CD4-positive, alpha-beta T cell treated with Interferon alpha-2 for 1 hour (primary cell): ENCODE measurements at regions not wholly inside any gene's neighbourhood (a gene's known extent, or its start where the extent isn't known, plus 50 kb on each side); places are given as distances from the start of the nearest gene placed in this dataset.
"Not testable (repeated sequence)": the region's sequence is repeated elsewhere in the genome, so short reads cannot be mapped to it uniquely, and the experiment has no call there.

Experiments used
- DNase-seq, 2 donors: peaks; one replicate each; pipeline ENCODE4 v3.0.0-alpha.2; 2020 to 2022

DNA sequence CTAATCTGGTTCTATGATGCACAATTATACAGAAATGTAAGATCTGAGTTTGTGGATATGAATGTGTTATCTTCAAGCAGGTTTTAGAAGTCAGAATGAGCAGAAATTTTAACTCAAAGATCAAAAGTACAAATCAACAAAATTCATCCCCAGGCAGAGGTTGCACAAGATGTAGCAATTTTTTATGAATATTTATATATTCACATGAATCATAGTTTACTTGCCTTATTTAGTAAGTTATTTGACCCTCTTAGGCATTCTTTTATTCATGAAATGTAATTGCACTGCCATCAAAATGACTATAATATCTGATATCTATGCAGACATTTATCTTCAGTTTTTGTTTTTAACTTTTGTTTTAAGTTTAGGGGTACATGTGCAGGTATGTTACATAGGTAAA lies 103.1 kb upstream of the DAZL start:
- DNase-seq: no peak

DNA sequence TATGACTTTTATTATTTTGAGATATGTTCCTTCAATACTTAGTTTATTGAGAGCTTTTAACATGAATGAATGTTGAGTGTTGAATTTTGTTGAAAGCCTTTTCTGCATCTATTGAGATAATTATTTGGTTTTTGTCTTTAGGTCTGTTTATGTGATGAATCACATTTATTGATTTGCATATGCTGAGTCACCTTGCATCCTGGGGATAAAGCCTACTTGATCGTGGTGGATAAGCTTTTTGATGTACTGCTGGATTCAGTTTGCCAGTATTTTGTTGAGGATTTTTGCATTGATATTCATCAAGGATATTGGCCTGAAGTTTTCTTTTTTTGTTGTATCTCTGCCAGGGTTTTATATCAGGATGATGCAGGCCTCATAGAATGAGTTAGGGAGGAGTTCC lies 106.5 kb upstream of the DAZL start:
- DNase-seq: not testable (repeated sequence)

DNA sequence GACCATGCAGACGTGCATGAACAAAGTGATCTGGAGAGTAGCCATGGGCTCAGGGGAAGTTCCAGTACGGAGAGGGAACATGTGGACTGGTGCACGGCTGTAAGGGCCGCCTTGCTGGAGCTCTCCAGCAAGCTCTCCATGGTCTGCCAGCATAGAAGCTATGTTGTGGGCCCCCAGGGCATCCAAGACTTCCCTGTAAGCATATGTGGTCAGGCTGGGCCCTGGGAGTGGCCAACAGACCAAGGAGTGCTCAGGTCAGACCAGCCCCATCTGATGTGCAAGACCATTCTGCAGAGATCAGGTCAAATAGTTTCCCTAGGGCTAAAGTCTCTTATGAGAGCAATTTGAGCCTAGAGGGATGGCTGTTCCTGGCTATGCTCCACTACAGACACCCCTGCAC lies 110.1 kb upstream of the DAZL start:
- no peak for DNase-seq

DNA sequence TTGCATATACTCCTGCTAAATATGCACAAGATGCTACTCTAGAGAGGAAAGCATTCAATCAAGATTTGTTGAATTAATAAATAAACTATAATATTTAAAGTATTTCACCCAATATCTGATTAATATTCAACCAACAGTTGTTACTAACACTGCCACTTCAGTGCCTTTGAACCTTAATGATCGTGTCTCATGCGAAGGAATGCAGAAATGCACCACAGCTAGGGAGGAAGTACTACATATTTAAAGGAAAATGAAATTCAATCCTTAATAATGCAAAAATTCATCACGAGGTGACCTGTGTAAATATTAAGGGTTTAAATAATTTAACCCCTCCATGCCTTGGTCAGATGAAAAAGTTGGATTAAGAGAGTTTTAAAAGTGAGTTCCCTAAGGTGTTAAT lies 114.2 kb upstream of the DAZL start:
- DNase-seq: no peak

DNA sequence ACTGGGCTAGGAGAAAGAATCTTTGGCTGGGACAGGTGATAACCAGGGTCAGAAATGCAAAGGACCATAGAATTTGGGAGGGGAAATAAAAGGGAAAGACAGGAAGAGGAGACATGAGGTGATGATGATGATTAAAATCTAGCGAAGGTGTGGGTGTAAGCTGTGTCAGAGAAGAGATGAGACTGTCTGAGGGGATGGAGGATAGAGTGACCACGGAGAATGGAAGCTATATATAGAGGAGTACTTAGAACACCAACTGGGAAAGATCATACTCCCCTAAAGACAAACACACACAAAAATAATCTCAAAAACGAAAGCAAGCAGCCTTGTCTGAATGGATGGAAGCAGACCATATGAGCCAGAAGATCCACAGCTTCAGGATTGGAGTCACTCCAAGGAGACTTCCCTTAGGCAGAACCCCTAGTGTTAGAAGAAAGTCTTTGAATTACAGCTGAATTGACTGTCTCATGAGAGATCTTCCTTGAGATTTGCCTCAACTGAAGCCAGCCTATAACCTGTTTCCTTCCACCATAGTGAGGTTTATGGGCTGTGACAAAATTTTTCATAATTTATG lies 115.2 kb upstream of the DAZL start:
- DNase-seq: no peak

DNA sequence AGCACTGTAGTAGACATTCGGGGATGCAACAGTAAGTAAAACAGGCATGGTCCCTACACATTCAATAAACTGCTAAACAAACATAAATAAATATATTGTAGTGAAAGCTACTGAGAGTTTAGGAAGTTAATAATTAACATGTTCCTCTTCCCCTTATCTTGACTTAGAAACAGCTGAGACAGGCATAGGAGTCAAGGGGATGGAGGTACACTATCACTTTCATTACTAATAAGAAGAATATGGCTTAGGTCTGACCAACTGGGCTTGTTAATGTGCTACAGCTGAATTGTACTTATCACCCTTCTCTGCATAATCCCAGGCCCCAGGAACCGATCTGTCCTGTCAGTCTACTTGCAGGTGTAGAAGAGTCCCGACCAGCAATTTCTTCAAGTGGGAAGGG lies 116.3 kb upstream of the DAZL start:
- DNase-seq: no peak

DNA sequence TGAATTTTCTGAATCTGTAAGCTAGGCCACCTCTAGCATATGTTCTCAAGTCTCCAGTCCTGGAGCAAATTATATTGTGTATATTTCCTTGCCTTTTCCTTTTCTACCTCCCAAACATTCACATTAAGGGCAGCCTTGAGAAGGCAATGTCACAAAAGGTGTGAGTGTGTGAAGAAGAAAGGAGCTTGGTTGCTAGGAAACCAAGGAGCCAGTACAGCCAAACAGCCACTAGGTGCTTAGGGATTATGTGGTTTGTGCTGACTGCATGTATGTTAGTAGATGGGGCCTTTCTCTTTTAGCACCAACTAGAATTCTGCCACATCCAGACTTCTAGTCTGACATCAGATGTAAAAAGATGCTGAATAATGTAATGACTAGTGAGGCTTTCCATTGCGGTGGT lies 118.8 kb upstream of the DAZL start:
- DNase-seq: no peak

DNA sequence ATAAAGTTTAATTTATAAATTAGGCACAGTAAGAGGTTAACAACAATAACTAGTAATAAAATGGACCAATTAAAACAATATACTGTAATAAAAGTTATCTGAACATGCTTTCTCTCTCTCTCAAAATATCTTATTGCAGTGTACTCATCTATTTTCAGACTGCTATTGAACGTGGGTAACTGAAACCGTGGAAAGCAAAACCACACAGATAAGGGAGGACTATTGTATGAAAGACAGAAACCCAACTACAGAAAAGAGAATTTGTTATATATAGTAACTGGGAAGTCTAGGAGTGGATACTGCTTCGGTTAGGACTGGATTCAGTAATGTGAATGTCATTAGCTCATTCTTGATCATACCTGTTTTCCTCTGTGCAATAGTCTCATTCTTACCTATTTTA lies 119.3 kb upstream of the DAZL start:
- DNase-seq: no peak

DNA sequence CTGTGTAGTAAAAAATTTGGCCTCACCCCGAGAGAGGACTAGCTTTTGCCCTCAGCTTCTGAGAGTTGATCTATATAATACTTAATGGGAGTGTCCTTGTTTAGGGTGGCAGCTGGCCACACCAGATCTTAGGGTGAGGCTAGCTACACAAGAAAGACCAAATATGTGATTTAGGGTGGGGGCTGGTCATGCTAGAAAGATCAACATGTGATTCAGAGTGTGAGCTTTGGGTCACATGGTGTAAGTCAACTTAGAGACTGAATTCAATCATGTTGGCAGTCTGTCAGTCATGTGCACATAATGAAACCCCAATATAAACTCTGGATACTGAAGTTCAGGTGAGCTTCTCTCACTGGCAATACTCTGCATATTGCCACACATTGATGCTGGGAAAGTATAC lies 120.7 kb upstream of the DAZL start:
- DNase-seq: no peak

DNA sequence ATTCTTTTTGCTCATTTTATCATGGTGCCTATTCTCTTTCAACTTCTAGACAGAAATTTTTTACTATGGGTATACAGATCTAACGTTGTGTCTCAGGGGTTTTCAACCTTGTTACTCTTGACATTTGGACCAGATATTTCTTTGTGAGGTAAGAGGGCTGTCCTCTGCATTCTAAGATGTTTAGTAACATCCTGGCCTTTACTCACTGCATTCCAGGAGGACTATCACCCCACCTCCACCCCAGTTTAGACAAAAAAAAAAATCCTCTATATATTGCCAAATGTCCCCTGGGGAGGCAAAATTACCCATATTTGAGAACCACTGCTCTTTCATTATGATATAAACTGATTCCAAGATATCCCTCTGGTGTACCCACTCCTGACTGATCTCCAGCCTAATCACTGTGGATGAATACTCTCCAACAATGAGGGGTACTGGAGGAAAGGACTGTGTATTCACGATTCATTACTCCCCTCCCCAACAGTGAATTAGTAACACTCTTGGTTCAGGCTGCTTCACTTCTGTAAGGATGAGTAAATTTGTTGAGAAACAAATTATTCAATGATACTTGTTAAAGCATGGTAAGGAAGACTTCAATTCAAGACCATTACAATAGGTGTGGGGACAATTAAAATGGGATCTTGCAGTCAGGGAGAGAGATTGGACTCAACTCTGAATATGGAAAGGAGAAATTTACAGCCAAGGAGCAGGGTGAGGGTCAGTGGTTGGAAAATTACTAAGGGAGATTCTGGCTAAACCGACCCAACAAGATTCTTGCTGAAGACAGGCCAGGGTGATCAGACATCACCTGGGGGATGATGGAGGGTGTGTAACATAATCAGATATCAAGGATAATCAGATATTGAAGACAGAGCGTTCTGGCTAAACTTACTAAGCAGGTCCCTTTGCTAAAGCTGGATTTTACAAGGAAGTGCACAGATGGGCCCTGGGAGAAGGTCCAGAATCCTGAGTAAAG lies 123.8 kb upstream of the DAZL start:
- DNase-seq: no peak

DNA sequence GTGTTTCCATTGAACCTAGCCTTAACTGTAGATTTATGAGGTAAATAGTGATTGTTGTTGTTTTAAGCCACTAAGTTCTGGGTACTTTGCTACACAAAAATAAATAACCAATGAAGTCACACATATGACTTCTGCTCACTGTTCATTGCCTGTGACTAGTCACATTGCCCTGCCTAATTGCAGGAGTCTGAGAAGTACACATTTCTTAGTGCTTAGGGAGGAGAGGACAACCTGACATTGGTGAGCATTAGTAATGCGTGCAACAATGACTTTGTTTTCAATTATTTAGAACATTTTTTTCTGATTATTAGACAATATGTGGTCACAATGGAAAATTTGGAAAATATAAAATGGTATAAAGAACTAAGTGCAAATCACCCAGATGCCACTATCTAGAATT lies 133.2 kb upstream of the DAZL start:
- DNase-seq: no peak

DNA sequence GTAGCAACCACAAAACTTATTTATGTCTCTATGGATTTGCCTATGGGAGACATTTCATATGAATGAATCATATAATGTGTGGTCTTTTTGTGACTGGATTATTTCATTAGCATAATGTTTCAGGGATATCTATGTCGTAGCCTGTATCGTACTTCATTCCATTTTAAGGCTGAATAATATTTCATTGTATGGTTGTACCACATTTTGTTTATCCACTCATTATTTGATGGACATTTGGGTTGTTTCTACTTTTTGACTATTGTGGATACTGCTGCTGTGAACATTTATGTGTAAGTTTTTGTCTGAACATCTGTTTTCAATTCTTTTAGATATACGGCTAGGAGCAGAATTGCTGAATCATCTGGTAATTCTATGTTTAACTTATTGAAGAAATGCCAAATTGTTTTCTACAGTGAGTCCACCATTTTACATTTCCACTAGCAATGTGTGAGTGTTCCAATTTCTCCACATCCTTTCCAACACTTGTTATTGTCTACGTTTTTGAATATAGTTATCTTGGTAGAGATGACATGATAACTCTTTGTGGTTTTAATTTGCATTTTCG lies 134.4 kb upstream of the DAZL start:
- DNase-seq: no peak

DNA sequence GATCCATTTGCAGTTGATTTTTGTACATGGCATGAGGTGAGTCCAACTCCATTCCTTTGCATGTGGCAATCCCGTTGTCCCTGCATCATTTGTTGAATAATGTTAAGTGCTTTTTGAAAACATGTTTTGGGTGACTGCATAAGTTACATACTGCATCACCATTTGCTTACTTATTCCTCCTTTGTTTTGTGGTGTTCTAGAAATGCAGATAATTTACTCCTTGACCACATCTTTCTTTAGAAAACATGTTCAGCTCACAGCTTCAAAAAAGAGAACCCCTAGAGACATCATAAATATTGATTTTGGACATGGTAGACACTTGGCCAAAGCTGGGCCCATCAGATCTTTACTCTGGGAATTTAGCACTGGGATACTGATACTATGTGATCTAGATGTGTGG lies 135.3 kb upstream of the DAZL start:
- DNase-seq: no peak

DNA sequence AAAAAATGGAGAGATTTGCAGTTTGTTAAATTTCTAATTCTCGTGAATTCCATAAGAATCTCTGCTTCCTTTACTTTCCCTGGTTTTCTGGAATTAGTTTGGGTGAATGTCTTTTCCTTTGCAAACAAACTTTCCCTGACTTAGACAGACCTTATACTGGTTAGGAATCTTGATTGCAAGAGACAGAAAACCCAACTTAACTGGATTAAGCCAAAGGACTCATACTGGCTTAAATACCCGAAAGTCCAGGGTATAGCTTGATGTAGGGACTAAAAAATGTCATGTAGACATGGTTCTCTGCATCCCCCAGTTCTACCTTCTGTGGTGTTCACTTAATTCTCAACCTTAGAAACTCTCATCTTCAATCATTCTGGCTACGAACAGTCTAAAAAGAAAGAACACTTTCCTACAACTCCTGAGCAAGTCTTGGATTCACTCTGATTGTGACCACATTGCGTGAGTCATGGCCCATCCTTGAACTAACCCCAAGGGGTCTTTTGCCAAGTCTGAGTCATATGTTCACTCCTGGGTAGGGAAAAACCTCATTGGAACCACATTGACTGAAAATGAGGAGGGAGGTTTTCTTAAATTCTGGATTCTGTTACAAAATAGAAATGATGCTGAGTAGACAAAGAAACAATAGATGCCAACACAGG lies 136.0 kb upstream of the DAZL start:
- DNase-seq: no peak

DNA sequence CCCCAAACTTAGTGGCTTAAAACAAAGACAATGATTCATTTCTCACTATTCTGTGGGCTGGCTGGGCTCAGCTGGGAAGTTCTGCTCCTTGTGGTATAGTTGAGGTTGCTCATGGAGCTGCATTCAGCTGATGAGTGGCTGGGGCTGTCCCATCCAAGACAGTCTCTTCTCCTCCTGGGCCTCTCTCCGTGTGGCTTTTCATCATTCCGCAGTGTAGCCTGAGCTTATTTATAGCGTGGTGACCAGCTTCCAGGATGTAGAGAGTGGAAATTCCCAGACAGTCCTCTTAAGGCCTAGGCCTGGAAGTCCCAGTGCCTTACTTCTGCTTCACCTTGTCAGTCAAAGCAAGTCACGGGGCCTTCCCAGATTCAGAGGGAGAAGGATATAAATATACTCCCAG lies 136.7 kb upstream of the DAZL start:
- no peak for DNase-seq

DNA sequence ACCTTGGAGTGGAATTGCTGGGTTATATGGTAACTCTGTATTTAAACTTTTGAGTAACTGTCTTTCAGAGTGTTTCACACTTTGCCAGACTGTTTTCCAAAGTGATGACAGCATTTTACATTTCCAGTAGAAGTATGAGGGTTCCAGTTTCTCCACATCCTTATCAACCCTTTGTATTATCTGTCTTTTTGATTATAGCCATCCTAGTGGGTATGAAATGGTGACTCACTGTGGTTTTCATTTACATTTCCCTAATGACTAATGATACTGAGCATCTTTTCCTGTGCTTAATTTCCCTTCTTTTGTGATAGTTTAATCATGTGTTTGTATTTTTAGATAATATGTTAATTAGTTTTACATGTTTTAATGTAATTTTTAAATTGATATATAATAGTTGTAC lies 138.1 kb upstream of the DAZL start:
- DNase-seq: no peak

DNA sequence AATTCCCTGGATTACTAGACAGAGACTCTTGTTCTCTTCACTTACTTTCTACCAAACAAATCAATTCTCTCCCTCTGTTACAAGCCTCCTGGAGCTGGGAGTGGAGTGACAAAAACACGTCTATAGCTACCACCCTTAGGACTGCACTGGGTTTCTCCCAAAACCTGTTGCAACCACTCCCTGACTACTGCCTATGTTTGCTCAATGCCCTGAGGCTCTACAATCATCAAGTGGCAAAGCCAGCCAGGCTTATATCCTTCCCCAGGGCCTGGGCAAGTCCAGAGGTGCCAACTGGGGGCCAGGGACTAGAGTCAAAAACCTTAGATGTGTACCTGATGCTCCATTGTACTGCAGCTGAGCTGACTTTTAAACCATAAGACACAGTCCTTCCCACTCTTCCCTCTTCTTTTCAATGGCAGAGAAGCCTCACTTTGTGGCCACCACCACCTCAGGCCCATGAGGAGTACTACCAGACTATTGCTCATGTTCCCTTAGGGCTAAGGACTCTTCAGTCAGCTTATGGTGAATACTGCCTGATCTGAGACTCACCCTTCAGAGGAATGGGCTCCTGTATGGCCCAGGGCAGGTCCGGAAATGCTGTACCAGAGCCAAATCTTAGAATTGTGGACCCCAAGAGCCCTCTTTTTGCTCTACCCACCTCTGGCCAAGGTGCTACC lies 125.4 kb upstream of the PLCL2 start:
- DNase-seq: no peak

DNA sequence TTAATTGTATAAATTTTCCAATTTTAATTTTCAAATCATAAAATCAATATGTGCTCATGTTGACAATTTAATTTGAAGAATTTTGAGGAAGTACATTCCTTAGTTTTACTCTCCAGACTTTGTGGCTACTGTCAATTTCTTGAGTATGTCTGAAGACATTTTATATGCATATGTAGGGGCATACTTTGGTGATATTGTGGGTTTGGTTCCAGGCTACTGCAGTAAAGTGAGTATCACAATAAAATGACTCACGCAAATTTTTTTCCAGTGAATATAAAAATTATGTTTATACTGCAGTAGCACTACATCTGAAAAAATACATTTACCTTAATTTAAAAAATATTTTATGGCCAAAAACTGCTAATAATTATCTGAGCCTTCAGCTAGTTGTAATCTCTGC lies 123.2 kb upstream of the PLCL2 start:
- no peak for DNase-seq

DNA sequence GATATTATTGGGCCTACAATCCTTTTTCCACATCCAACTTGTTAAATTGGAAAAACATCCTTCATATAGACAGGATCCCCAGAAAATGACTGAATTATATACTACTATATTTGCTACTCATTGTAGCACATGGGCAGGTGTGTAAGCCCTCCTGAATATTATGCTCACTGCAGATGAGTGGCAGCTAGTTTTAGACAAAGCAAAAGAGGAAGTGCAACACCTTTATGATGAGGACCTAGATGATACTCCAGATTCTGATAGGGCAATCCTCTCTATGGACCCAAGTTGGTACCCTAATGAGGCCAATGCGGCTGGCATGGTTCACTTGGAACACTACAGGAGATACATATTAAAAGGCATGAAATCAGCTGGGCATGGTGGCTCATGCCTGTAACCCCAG lies 119.1 kb upstream of the PLCL2 start:
- DNase-seq: no peak

DNA sequence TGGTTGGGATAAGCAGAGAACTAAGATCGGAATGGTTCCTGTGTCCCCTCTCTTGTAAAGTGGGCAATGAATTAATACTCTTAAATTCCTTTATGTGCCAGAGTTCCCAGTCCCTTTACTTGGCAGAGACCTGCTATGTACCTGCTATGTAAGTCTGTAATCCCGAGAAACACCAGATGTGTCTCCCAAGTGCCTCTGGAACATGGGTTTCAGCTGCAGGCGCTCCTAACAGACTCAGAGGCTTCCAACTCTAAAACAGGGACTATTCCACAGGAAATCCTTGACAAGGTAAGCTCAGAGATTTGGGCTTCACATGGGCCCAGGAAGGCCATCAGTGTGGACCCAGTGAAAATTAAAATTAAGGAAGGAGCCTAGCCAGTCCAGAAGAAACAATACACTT lies 117.7 kb upstream of the PLCL2 start:
- no peak for DNase-seq

DNA sequence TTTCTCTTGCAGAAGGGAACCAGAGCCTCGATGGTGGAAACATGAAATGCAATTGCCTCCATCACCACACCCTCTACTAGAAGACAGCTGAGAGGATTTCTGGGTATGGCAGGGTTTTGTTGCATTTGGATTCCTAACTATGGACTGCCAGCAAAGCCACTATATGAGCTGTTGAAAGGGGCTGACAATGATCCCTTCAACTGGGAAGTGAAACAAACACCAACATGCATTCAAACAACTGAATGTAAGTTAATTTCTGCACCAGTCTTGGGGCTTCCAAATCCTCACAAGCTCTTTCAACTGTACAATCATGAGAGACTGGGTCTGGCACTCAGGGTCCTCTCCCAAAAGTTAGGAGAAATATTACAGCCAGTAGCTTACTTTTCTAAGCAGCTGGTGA lies 116.7 kb upstream of the PLCL2 start:
- DNase-seq: no peak

DNA sequence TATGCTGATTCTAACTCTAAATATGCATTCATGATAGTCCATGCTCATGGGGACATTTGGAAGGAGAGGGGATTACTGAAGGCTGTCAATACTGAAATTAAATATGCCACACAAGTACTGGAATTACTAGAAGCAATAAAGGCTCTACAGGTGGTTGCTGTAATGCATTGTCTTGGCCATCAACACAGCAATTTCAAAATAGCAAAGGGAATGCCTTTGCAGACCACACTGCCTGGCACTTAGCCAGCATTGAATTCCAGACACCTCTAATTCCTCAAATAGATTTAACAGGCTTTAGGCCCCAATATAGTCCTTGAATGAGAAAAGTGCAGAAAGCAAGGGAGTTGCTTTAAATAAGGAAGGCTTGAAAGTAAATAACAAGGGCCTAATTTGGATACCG lies 115.8 kb upstream of the PLCL2 start:
- no peak for DNase-seq

DNA sequence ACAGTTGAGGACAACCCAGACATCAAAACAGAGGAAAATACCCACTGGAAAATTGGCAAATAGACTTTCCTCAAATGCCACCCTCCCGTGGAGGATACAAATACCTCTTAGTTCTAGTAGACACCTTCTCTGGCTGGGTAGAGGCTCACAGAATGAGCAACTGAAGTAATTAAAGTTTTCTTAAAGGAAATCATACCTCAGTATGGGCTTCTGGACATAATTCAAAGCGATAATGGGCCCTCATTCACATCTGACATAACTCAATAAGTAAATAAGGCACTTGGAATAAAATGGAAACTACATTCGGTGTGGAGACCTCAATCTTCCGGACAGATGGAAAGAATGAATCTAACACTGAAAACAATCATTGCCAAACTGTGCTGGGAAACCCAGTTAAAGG lies 115.2 kb upstream of the PLCL2 start:
- no peak for DNase-seq
